ENCODE measurements at regions not wholly inside any gene's neighbourhood (a gene's known extent, or its start where the extent isn't known, plus 50 kb on each side); places are given as distances from the start of the nearest gene placed in this dataset.

GRCh38 chr13:30851697-30852096 lies 54.4 kb upstream of the MEDAG start:
- no peaks in the 10 kb centered on the region for H3K9me3 Mint-ChIP-seq
- no peaks in the 10 kb centered on the region for H3K4me1 Mint-ChIP-seq
- no peaks in the 10 kb centered on the region for H3K27me3 Mint-ChIP-seq
- H3K27ac Mint-ChIP-seq = no peak overlapping the region
- H3K36me3 Mint-ChIP-seq = no peaks in the 10 kb centered on the region
- no peak overlapping the region for H3K4me3 Mint-ChIP-seq

GRCh38 chr13:30855569-30855968 lies 50.5 kb upstream of the MEDAG start:
- no peaks in the 10 kb centered on the region for H3K27me3 Mint-ChIP-seq
- H3K27ac Mint-ChIP-seq = no peak overlapping the region
- no peak overlapping the region for H3K4me3 Mint-ChIP-seq
- H3K4me1 Mint-ChIP-seq = no peaks in the 10 kb centered on the region
- no peaks in the 10 kb centered on the region for H3K36me3 Mint-ChIP-seq
- no peaks in the 10 kb centered on the region for H3K9me3 Mint-ChIP-seq

GRCh38 chr13:30856005-30856790 lies 49.9 kb upstream of the MEDAG start:
- no peak overlapping the region for H3K4me3 Mint-ChIP-seq
- no peaks in the 10 kb centered on the region for H3K9me3 Mint-ChIP-seq

More at GRCh38 chr13:30856005-30856790, 49.9 kb upstream of the MEDAG start:
- no peaks in the 10 kb centered on the region for H3K4me1 Mint-ChIP-seq
- H3K27ac Mint-ChIP-seq = no peak overlapping the region
- H3K27me3 Mint-ChIP-seq = no peaks in the 10 kb centered on the region
- no peaks in the 10 kb centered on the region for H3K36me3 Mint-ChIP-seq

All from activated naive CD4-positive, alpha-beta T cell treated with anti-CD3 and anti-CD28 coated beads, Interleukin-2, amount 50 U/mL, for 24 hours (primary cell).